Astrocyte (in vitro differentiated cells and primary cell): ENCODE measurements at regions not wholly inside any gene's neighbourhood (a gene's known extent, or its start where the extent isn't known, plus 50 kb on each side); places are given as distances from the start of the nearest gene placed in this dataset.

Experiments used
- DNase-seq: peaks from one replicate; pipeline ENCODE4 v3.0.0-alpha.2; 2010; ENCODE audit warnings: low read depth
- FAIRE-seq: peaks from 2 replicates; lab custom pipeline; 2011; peaks lifted over from hg19 to GRCh38; lab: Jason Lieb, UNC
- H2AFZ ChIP-seq: 2 replicates; pipeline ENCODE4 v1.6.0; 2012; ENCODE audit warnings: low read depth, low read length, inconsistent platforms
- H3K27ac ChIP-seq: 2 replicates; pipeline ENCODE4 v1.5.1; 2011; ENCODE audit warnings: low read depth, low read length, inconsistent platforms
- H3K27me3 ChIP-seq: 2 replicates; pipeline ENCODE4 v1.6.0; 2011; ENCODE audit warnings: low read length, inconsistent platforms; ENCODE audit not compliant: insufficient read depth
- H3K36me3 ChIP-seq: 2 replicates; pipeline ENCODE4 v1.5.1; 2011; ENCODE audit warnings: low read length, inconsistent platforms; ENCODE audit not compliant: insufficient read depth
- H3K4me1 ChIP-seq: 2 replicates; pipeline ENCODE4 v1.5.1; 2011; ENCODE audit warnings: low read length, inconsistent platforms; ENCODE audit not compliant: insufficient read depth
- H3K4me2 ChIP-seq: 2 replicates; pipeline ENCODE4 v1.6.0; 2012; ENCODE audit warnings: low read length, inconsistent platforms
- H3K4me3 ChIP-seq: 2 replicates; pipeline ENCODE4 v1.5.1; 2011; ENCODE audit warnings: low read depth, mild to moderate bottlenecking, low read length, inconsistent platforms; ENCODE audit not compliant: insufficient read depth
- H3K79me2 ChIP-seq: 2 replicates; pipeline ENCODE4 v1.6.0; 2012; ENCODE audit warnings: mild to moderate bottlenecking, low read length, inconsistent platforms; ENCODE audit not compliant: insufficient read depth
- H3K9ac ChIP-seq: 2 replicates; pipeline ENCODE4 v1.6.0; 2012; ENCODE audit warnings: mild to moderate bottlenecking, low read length, inconsistent platforms
- H3K9me3 ChIP-seq: 2 replicates; pipeline ENCODE4 v1.5.1; 2012; ENCODE audit warnings: low read depth, mild to moderate bottlenecking, low read length, inconsistent platforms; ENCODE audit not compliant: insufficient read depth
- H4K20me1 ChIP-seq: 2 replicates; pipeline ENCODE4 v1.6.0; 2012; ENCODE audit warnings: low read length, inconsistent platforms; ENCODE audit not compliant: insufficient read depth
- H3K27ac Mint-ChIP-seq: one replicate; pipeline ENCODE4 v1.8.0; 2021; ENCODE audit warnings: mild to moderate bottlenecking, mixed read lengths; ENCODE audit not compliant: unreplicated experiment
- H3K27me3 Mint-ChIP-seq: one replicate; pipeline ENCODE4 v1.8.0; 2021; ENCODE audit warnings: low read depth, mixed read lengths; ENCODE audit not compliant: unreplicated experiment
- H3K36me3 Mint-ChIP-seq: one replicate; pipeline ENCODE4 v1.8.0; 2021; ENCODE audit warnings: low read depth, mixed read lengths; ENCODE audit not compliant: unreplicated experiment
- H3K4me1 Mint-ChIP-seq: one replicate; pipeline ENCODE4 v1.8.0; 2021; ENCODE audit warnings: low read depth, mixed read lengths; ENCODE audit not compliant: unreplicated experiment
- H3K4me3 Mint-ChIP-seq: one replicate; pipeline ENCODE4 v1.8.0; 2021; ENCODE audit warnings: mild to moderate bottlenecking, moderate library complexity, mixed read lengths; ENCODE audit not compliant: unreplicated experiment
- H3K9me3 Mint-ChIP-seq: one replicate; pipeline ENCODE4 v1.8.0; 2021; ENCODE audit warnings: mild to moderate bottlenecking, mixed read lengths; ENCODE audit not compliant: unreplicated experiment
- EZH2 ChIP-seq: IDR thresholded peaks from 2 replicates; pipeline ENCODE4 v1.6.1; 2012; ENCODE audit warnings: mild to moderate bottlenecking, low read length, inconsistent platforms; ENCODE audit not compliant: insufficient read depth
- TF ChIP-seq, protein P1 (sequence below): IDR thresholded peaks from 2 replicates; pipeline ENCODE4 v1.5.1; 2011; ENCODE audit warnings: low read depth, mild to moderate bottlenecking, inconsistent platforms, low read length, moderate library complexity; ENCODE audit not compliant: insufficient read depth

- H3K4me1 Mint-ChIP-seq: peaks cover under 1% of the 10 kb centered on the region
- no peak for FAIRE-seq
These were observed 81.0 kb upstream of the PMAIP1 start for GRCh38 chr18:59818769-59819168.

DNA sequence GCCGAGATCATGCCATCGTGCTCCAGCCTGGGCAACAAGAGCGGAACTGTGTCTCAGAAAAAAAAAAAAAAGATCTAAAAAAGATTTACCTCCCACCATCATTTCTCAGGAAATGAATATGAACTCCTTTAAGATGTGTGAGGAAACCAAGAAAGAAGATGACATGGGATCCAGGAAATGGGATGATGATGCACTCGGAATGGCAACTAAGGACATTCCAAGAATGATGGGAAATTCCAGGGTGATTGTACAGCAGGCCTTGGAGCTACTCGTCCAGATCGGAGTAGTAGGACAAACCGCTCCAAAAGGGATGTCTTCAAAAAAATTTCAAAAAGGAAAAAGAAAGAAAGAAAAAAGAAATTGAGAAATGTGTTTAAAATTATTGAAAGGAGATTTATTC, 84.9 kb upstream of the PMAIP1 start:
- peaks cover 1% of the 10 kb centered on the region for H3K4me1 Mint-ChIP-seq
- peak overlapping the region; percentile 76 for H3K27ac ChIP-seq
- peak; percentile 85 for DNase-seq

More at GRCh38 chr18:59818769-59819168, 81.0 kb upstream of the PMAIP1 start:
- no peaks in the 10 kb centered on the region for H3K79me2 ChIP-seq
- H3K36me3 ChIP-seq: no peaks in the 10 kb centered on the region
- H3K27ac ChIP-seq: no peak overlapping the region
- no peak for TF ChIP-seq EZH2
- TF ChIP-seq, protein P1, sequence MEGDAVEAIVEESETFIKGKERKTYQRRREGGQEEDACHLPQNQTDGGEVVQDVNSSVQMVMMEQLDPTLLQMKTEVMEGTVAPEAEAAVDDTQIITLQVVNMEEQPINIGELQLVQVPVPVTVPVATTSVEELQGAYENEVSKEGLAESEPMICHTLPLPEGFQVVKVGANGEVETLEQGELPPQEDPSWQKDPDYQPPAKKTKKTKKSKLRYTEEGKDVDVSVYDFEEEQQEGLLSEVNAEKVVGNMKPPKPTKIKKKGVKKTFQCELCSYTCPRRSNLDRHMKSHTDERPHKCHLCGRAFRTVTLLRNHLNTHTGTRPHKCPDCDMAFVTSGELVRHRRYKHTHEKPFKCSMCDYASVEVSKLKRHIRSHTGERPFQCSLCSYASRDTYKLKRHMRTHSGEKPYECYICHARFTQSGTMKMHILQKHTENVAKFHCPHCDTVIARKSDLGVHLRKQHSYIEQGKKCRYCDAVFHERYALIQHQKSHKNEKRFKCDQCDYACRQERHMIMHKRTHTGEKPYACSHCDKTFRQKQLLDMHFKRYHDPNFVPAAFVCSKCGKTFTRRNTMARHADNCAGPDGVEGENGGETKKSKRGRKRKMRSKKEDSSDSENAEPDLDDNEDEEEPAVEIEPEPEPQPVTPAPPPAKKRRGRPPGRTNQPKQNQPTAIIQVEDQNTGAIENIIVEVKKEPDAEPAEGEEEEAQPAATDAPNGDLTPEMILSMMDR: no peak
- no peak overlapping the region for H2AFZ ChIP-seq
- no peak overlapping the region for H3K9ac ChIP-seq
- no peaks in the 10 kb centered on the region for H3K27me3 ChIP-seq
- Mint-ChIP-seq H3K27ac (no peak overlapping the region), H3K27me3 (peaks cover 4% of the 10 kb centered on the region), H3K36me3 (no peaks in the 10 kb centered on the region), H3K9me3 (peaks cover 12% of the 10 kb centered on the region), H3K4me3 (no peak overlapping the region)
- peaks cover 6% of the 10 kb centered on the region for H3K4me1 ChIP-seq
- no peak for DNase-seq
- no peak overlapping the region for H3K4me2 ChIP-seq
- no peaks in the 10 kb centered on the region for H4K20me1 ChIP-seq
- H3K9me3 ChIP-seq: no peaks in the 10 kb centered on the region
- no peak overlapping the region for H3K4me3 ChIP-seq

DNA sequence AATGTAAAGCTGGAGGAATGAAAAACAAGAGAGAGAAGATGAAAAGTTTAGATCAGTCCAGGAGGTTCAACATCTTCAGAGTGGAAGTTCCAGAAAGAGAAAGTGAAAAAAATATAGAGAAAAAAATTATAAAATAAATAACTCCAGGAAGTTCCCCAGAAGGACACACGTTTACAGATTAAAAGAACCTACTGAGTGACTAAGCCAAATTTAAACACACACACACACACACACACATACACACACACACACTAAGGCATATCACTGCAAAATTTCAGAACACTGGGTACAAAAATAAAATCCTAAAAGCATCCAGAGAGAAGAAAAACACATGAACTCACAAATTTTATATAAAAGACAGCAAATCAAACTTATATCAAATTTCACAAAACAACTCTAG, 85.9 kb upstream of the PMAIP1 start:
- Histone ChIP-seq H3K27ac (no peak overlapping the region), H4K20me1 (no peaks in the 10 kb centered on the region), H3K36me3 (no peaks in the 10 kb centered on the region), H3K9me3 (no peaks in the 10 kb centered on the region), H3K4me2 (no peak overlapping the region), H3K79me2 (no peaks in the 10 kb centered on the region), H3K4me3 (no peak overlapping the region), H3K9ac (no peak overlapping the region), H3K27me3 (no peaks in the 10 kb centered on the region), H2AFZ (no peak overlapping the region), H3K4me1 (peaks cover 3% of the 10 kb centered on the region)
- Mint-ChIP-seq H3K27me3 (peaks cover 6% of the 10 kb centered on the region), H3K4me3 (no peak overlapping the region), H3K9me3 (peaks cover 12% of the 10 kb centered on the region), H3K4me1 (peaks cover 1% of the 10 kb centered on the region), H3K36me3 (no peaks in the 10 kb centered on the region), H3K27ac (no peak overlapping the region)
- no peak for DNase-seq
- no peak for TF ChIP-seq EZH2
- TF ChIP-seq, protein P1: no peak
- no peak for FAIRE-seq

More for the DNA sequence above, 84.9 kb upstream of the PMAIP1 start:
- Histone ChIP-seq H3K79me2 (no peaks in the 10 kb centered on the region), H3K4me3 (no peak overlapping the region), H3K4me1 (peaks cover 3% of the 10 kb centered on the region), H3K36me3 (no peaks in the 10 kb centered on the region), H4K20me1 (no peaks in the 10 kb centered on the region), H3K9me3 (no peaks in the 10 kb centered on the region), H3K4me2 (peak overlapping the region; percentile 28), H3K27me3 (no peaks in the 10 kb centered on the region), H2AFZ (peak overlapping the region; percentile 43), H3K9ac (peak overlapping the region; percentile 25)
- H3K4me3 Mint-ChIP-seq: no peak overlapping the region
- TF ChIP-seq EZH2: no peak
- TF ChIP-seq, protein P1: no peak
- FAIRE-seq: peak; percentile 98
- H3K27me3 Mint-ChIP-seq: peaks cover 6% of the 10 kb centered on the region
- no peaks in the 10 kb centered on the region for H3K36me3 Mint-ChIP-seq
- no peak overlapping the region for H3K27ac Mint-ChIP-seq
- H3K9me3 Mint-ChIP-seq: peaks cover 12% of the 10 kb centered on the region
